ENCODE measurements at regions not wholly inside any gene's neighbourhood (a gene's known extent, or its start where the extent isn't known, plus 50 kb on each side); places are given as distances from the start of the nearest gene placed in this dataset.

GRCh38 chr1:229759586-229759985 is 133.5 kb downstream of the URB2 start:
- Histone ChIP-seq H3K9ac (ENCODE audit: low read length in 5 of 5) (no peak overlapping the region), H3K9me3 (ENCODE audit: control insufficient read depth in 5 of 5, low read length in 5 of 5) (peaks cover 9 to 19% (median 16%) of the 10 kb centered on the region in 5 donors), H3K4me1 (ENCODE audit: control insufficient read depth in 5 of 5, insufficient read depth in 5 of 5, low read length in 5 of 5) (no peaks in the 10 kb centered on the region), H3K27ac (ENCODE audit: low read depth, low read length) (no peak overlapping the region), H3K36me3 (ENCODE audit: control insufficient read depth in 5 of 5, insufficient read depth in 5 of 5, low read length in 5 of 5) (no peaks in the 10 kb centered on the region), H3K4me3 (ENCODE audit: low read depth in 1 of 5, low read length in 5 of 5) (no peak overlapping the region), H3K27me3 (ENCODE audit: control insufficient read depth in 5 of 5, insufficient read depth in 4 of 5, low read length in 5 of 5) (no peaks in the 10 kb centered on the region)

- no peaks in the 10 kb centered on the region for H3K27me3 ChIP-seq (ENCODE audit: control insufficient read depth in 5 of 5, insufficient read depth in 4 of 5, low read length in 5 of 5)
- H3K27ac ChIP-seq (ENCODE audit: low read depth, low read length): no peak overlapping the region
- no peaks in the 10 kb centered on the region for H3K4me1 ChIP-seq (ENCODE audit: control insufficient read depth in 5 of 5, insufficient read depth in 5 of 5, low read length in 5 of 5)
- H3K9ac ChIP-seq (ENCODE audit: low read length in 5 of 5): no peak overlapping the region
- no peaks in the 10 kb centered on the region for H3K36me3 ChIP-seq (ENCODE audit: control insufficient read depth in 5 of 5, insufficient read depth in 5 of 5, low read length in 5 of 5)
- H3K9me3 ChIP-seq (ENCODE audit: control insufficient read depth in 5 of 5, low read length in 5 of 5): peaks cover 9 to 19% (median 16%) of the 10 kb centered on the region in 5 donors
- H3K4me3 ChIP-seq (ENCODE audit: low read depth in 1 of 5, low read length in 5 of 5): no peak overlapping the region
Observed at GRCh38 chr1:229760478-229760996, 134.5 kb downstream of the URB2 start.

- Histone ChIP-seq H3K36me3 (ENCODE audit: control insufficient read depth in 5 of 5, insufficient read depth in 5 of 5, low read length in 5 of 5) (no peaks in the 10 kb centered on the region), H3K9ac (ENCODE audit: low read length in 5 of 5) (no peak overlapping the region), H3K27ac (ENCODE audit: low read depth, low read length) (no peak overlapping the region), H3K27me3 (ENCODE audit: control insufficient read depth in 5 of 5, insufficient read depth in 4 of 5, low read length in 5 of 5) (no peaks in the 10 kb centered on the region), H3K4me3 (ENCODE audit: low read depth in 1 of 5, low read length in 5 of 5) (no peak overlapping the region), H3K4me1 (ENCODE audit: control insufficient read depth in 5 of 5, insufficient read depth in 5 of 5, low read length in 5 of 5) (no peaks in the 10 kb centered on the region), H3K9me3 (ENCODE audit: control insufficient read depth in 5 of 5, low read length in 5 of 5) (peaks cover 0 to 4% (median 3%) of the 10 kb centered on the region in 5 donors)
Observed at GRCh38 chr1:229762891-229763290, 136.8 kb downstream of the URB2 start.

GRCh38 chr1:229768232-229768631 is 142.2 kb downstream of the URB2 start:
- Histone ChIP-seq H3K4me1 (ENCODE audit: control insufficient read depth in 5 of 5, insufficient read depth in 5 of 5, low read length in 5 of 5) (no peaks in the 10 kb centered on the region), H3K4me3 (ENCODE audit: low read depth in 1 of 5, low read length in 5 of 5) (no peak overlapping the region), H3K9ac (ENCODE audit: low read length in 5 of 5) (no peak overlapping the region), H3K9me3 (ENCODE audit: control insufficient read depth in 5 of 5, low read length in 5 of 5) (peaks cover 0 to 3% (median 0%) of the 10 kb centered on the region in 5 donors), H3K27ac (ENCODE audit: low read depth, low read length) (no peak overlapping the region), H3K27me3 (ENCODE audit: control insufficient read depth in 5 of 5, insufficient read depth in 4 of 5, low read length in 5 of 5) (peaks cover 0 to 4% (median 3%) of the 10 kb centered on the region in 5 donors), H3K36me3 (ENCODE audit: control insufficient read depth in 5 of 5, insufficient read depth in 5 of 5, low read length in 5 of 5) (no peaks in the 10 kb centered on the region)

GRCh38 chr1:229769006-229769405 is 143.0 kb downstream of the URB2 start:
- H3K27ac ChIP-seq (ENCODE audit: low read depth, low read length): no peak overlapping the region
- H3K36me3 ChIP-seq (ENCODE audit: control insufficient read depth in 5 of 5, insufficient read depth in 5 of 5, low read length in 5 of 5): no peaks in the 10 kb centered on the region
- H3K4me3 ChIP-seq (ENCODE audit: low read depth in 1 of 5, low read length in 5 of 5): no peak overlapping the region
- H3K27me3 ChIP-seq (ENCODE audit: control insufficient read depth in 5 of 5, insufficient read depth in 4 of 5, low read length in 5 of 5): peaks cover 0 to 4% (median 3%) of the 10 kb centered on the region in 5 donors
- peaks cover 0 to 3% (median 0%) of the 10 kb centered on the region in 5 donors for H3K9me3 ChIP-seq (ENCODE audit: control insufficient read depth in 5 of 5, low read length in 5 of 5)
- H3K9ac ChIP-seq (ENCODE audit: low read length in 5 of 5): no peak overlapping the region
- no peaks in the 10 kb centered on the region for H3K4me1 ChIP-seq (ENCODE audit: control insufficient read depth in 5 of 5, insufficient read depth in 5 of 5, low read length in 5 of 5)

GRCh38 chr1:229769809-229770208 is 143.8 kb downstream of the URB2 start:
- H3K4me3 ChIP-seq (ENCODE audit: low read depth in 1 of 5, low read length in 5 of 5): no peak overlapping the region
- peaks cover 0 to 4% (median 3%) of the 10 kb centered on the region in 5 donors for H3K27me3 ChIP-seq (ENCODE audit: control insufficient read depth in 5 of 5, insufficient read depth in 4 of 5, low read length in 5 of 5)
- H3K9ac ChIP-seq (ENCODE audit: low read length in 5 of 5): no peak overlapping the region
- H3K9me3 ChIP-seq (ENCODE audit: control insufficient read depth in 5 of 5, low read length in 5 of 5): peaks cover 0 to 3% (median 0%) of the 10 kb centered on the region in 5 donors
- H3K36me3 ChIP-seq (ENCODE audit: control insufficient read depth in 5 of 5, insufficient read depth in 5 of 5, low read length in 5 of 5): no peaks in the 10 kb centered on the region
- H3K4me1 ChIP-seq (ENCODE audit: control insufficient read depth in 5 of 5, insufficient read depth in 5 of 5, low read length in 5 of 5): no peaks in the 10 kb centered on the region
- H3K27ac ChIP-seq (ENCODE audit: low read depth, low read length): no peak overlapping the region

GRCh38 chr1:229778794-229779193 is 152.7 kb downstream of the URB2 start:
- H3K4me3 ChIP-seq (ENCODE audit: low read depth in 1 of 5, low read length in 5 of 5): no peak overlapping the region
- H3K9me3 ChIP-seq (ENCODE audit: control insufficient read depth in 5 of 5, low read length in 5 of 5): peaks cover 0 to 6% (median 0%) of the 10 kb centered on the region in 5 donors
- H3K36me3 ChIP-seq (ENCODE audit: control insufficient read depth in 5 of 5, insufficient read depth in 5 of 5, low read length in 5 of 5): no peaks in the 10 kb centered on the region
- no peak overlapping the region for H3K9ac ChIP-seq (ENCODE audit: low read length in 5 of 5)
- H3K27me3 ChIP-seq (ENCODE audit: control insufficient read depth in 5 of 5, insufficient read depth in 4 of 5, low read length in 5 of 5): peaks cover 0 to 7% (median 3%) of the 10 kb centered on the region in 5 donors
- no peaks in the 10 kb centered on the region for H3K4me1 ChIP-seq (ENCODE audit: control insufficient read depth in 5 of 5, insufficient read depth in 5 of 5, low read length in 5 of 5)
- no peak overlapping the region for H3K27ac ChIP-seq (ENCODE audit: low read depth, low read length)

- Histone ChIP-seq H3K27me3 (ENCODE audit: control insufficient read depth in 5 of 5, insufficient read depth in 4 of 5, low read length in 5 of 5) (peaks cover 0 to 13% (median under 1%) of the 10 kb centered on the region in 5 donors), H3K4me1 (ENCODE audit: control insufficient read depth in 5 of 5, insufficient read depth in 5 of 5, low read length in 5 of 5) (no peaks in the 10 kb centered on the region), H3K4me3 (ENCODE audit: low read depth in 1 of 5, low read length in 5 of 5) (no peak overlapping the region), H3K9ac (ENCODE audit: low read length in 5 of 5) (no peak overlapping the region), H3K27ac (ENCODE audit: low read depth, low read length) (no peak overlapping the region), H3K9me3 (ENCODE audit: control insufficient read depth in 5 of 5, low read length in 5 of 5) (peaks cover 0 to under 1% (median 0%) of the 10 kb centered on the region in 5 donors), H3K36me3 (ENCODE audit: control insufficient read depth in 5 of 5, insufficient read depth in 5 of 5, low read length in 5 of 5) (no peaks in the 10 kb centered on the region)
Observed at GRCh38 chr1:229781453-229781852, 155.4 kb downstream of the URB2 start.

- Histone ChIP-seq H3K9ac (ENCODE audit: low read length in 5 of 5) (no peak overlapping the region), H3K36me3 (ENCODE audit: control insufficient read depth in 5 of 5, insufficient read depth in 5 of 5, low read length in 5 of 5) (no peaks in the 10 kb centered on the region), H3K9me3 (ENCODE audit: control insufficient read depth in 5 of 5, low read length in 5 of 5) (no peaks in the 10 kb centered on the region), H3K4me1 (ENCODE audit: control insufficient read depth in 5 of 5, insufficient read depth in 5 of 5, low read length in 5 of 5) (no peaks in the 10 kb centered on the region), H3K27ac (ENCODE audit: low read depth, low read length) (no peak overlapping the region), H3K27me3 (ENCODE audit: control insufficient read depth in 5 of 5, insufficient read depth in 4 of 5, low read length in 5 of 5) (peaks cover 0 to 13% (median 0%) of the 10 kb centered on the region in 5 donors), H3K4me3 (ENCODE audit: low read depth in 1 of 5, low read length in 5 of 5) (no peak overlapping the region)
Observed at GRCh38 chr1:229782469-229782868, 156.4 kb downstream of the URB2 start.

- H3K27me3 ChIP-seq (ENCODE audit: control insufficient read depth in 5 of 5, insufficient read depth in 4 of 5, low read length in 5 of 5): peaks cover 0 to 11% (median 0%) of the 10 kb centered on the region in 5 donors
- no peaks in the 10 kb centered on the region for H3K4me1 ChIP-seq (ENCODE audit: control insufficient read depth in 5 of 5, insufficient read depth in 5 of 5, low read length in 5 of 5)
Observed at GRCh38 chr1:229784834-229785233, 158.8 kb downstream of the URB2 start.

More at GRCh38 chr1:229784834-229785233, 158.8 kb downstream of the URB2 start:
- Histone ChIP-seq H3K9me3 (ENCODE audit: control insufficient read depth in 5 of 5, low read length in 5 of 5) (peaks cover 0 to 4% (median 0%) of the 10 kb centered on the region in 5 donors), H3K4me3 (ENCODE audit: low read depth in 1 of 5, low read length in 5 of 5) (no peak overlapping the region), H3K27ac (ENCODE audit: low read depth, low read length) (no peak overlapping the region), H3K9ac (ENCODE audit: low read length in 5 of 5) (no peak overlapping the region), H3K36me3 (ENCODE audit: control insufficient read depth in 5 of 5, insufficient read depth in 5 of 5, low read length in 5 of 5) (no peaks in the 10 kb centered on the region)
